GM19372 (cell line): ENCODE measurements at regions not wholly inside any gene's neighbourhood (a gene's known extent, or its start where the extent isn't known, plus 50 kb on each side); places are given as distances from the start of the nearest gene placed in this dataset.
"Not testable (repeated sequence)": the region's sequence is repeated elsewhere in the genome, so short reads cannot be mapped to it uniquely, and the experiment has no call there.

Experiments used
- ATAC-seq: cut with Tn5 transposase; IDR thresholded peaks from one replicate; pipeline ENCODE4 v1.9.1; 2021; ENCODE audit warnings: mild to moderate bottlenecking, low read depth, moderate library complexity; ENCODE audit not compliant: unreplicated experiment

DNA sequence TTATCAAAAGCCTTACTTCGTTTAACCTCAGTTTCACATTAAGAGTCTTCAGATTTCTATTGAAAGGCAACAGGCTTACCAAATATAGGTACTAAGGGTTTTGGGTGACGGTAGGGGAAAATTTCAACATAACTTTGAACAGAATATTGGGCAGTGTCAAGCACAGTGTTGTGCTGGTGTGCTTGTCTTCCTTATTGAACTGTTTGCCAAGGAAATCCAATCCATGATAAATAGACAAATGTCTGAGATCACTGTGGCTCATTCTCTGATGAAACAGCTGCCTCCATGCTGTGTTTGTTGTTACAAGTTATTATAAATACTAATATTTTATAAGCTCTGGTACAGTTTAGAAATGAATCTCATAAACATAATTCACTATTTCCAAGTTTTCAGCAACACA, 730.1 kb downstream of the NR2F1-AS1 start:
- ATAC-seq: no peak

DNA sequence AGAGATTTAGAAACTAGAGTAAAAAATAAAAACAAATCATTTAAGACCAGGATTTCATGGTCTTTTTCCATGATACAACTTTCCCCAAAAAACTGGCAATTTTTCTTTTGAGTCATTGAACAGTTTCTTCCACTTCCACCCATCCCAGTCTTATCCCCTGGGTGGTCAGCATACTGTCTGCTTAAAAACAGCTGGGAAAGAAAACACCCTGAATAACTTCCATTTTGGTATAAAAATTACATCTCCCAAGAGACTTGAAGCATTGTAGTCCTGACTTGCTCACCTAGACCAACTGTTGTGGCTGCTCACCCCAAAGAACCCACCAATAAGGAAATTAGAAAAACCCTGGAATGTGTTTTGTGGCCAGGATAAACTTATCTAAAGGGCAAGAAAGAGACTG, 731.3 kb downstream of the NR2F1-AS1 start:
- no peak for ATAC-seq

DNA sequence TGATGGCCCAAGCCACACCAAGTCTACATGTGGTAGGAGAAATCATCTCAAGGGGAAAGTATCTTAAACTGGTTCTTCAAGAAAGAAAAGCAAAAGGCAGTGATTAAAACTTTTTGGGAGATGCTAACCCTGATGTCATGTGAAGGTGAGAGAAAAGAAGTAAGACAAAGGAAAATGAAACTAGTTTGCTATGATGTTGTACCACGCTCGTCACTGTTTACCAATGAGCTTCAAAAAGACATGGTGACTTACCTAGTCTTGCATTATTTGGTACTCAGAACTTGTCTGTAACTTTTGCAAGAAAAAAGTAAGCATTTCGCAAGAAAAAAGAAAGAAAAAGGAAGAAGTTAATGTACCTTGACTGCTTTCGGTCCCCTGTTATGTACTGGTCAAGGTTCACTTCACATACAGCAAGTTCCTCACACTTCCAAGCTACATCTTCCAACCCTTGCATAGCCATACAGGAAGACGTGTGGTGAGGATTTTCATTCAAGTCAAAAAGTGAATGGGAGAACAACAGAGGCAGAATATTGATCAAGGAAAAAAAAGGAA, 739.3 kb downstream of the NR2F1-AS1 start:
- ATAC-seq: no peak

DNA sequence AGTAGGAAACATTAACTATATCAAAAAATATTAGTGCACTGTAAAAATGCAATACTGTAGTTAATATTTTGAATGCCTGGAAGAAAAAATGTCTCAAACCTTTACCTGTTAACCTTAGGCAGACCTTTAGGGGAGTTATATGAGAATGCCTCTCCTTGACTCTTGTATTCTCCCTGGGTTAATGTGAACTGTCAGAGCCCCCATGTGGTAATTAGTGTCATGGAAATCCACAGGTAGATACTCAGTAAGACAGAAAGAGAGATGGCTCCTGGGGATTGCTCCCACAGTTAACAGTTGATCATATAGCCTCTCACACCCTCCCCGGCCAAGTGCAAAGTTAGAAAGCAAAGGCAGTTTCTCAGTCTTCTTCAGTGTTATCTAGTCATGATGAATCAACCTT, 742.8 kb downstream of the NR2F1-AS1 start:
- no peak for ATAC-seq

DNA sequence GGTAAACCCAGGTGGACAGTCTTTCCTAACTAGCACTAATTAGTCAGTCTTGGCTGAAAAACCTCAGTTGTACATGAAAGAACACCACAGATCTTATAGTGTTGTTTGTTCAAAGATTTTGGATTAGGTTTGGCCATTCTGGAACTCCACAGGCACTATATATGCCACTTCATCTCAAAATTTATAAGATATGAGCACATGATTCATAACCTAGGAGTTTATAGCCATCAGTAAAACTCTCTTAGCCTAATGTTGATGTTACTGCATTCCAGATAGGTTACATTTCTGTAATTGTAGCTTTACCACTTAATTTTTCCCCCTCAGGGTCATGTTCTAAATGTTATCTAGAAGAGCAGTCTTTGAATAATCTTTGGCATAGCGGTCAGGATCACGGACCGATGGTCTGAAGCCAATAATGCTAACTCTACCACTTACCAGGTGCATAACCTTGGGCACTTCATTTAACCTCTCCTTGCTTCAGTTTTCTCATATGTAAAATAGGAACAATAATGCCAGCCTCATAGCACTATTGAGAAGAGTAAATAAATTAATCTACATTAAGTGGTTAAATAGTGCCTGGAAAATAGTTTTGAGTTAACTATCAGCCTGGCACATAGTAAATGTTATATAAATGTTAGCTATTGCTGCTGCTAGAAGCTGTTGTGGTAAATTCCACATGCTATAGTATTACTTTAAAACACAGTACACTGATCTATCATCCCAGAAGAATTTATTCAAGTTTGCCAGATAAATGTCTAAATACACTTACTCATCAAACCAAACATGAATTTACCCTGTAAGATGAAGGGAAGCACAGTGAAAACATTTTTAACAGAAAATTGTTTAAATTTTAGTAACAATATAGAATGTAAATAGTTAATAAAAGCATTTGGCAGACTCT, 743.9 kb downstream of the NR2F1-AS1 start:
- no peak for ATAC-seq

DNA sequence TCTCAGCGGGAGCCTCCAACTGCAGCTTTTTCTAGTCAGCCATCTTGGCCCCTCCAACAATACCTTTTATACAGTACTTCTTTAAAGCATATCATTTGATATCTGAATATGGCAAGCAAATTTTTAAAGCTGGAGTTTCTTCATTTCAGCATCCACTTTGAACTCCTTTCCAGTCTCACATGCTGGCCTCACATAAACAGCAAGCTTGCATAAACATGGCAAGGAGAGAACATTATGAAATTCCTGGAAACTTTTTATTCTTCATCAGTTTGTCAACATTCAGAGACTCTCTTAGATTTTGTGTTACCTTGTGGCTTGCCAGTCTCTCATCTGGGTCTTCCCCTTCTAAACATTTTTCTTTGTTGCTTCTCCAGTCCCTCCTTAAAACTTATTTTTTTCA, 745.3 kb downstream of the NR2F1-AS1 start:
- no peak for ATAC-seq

DNA sequence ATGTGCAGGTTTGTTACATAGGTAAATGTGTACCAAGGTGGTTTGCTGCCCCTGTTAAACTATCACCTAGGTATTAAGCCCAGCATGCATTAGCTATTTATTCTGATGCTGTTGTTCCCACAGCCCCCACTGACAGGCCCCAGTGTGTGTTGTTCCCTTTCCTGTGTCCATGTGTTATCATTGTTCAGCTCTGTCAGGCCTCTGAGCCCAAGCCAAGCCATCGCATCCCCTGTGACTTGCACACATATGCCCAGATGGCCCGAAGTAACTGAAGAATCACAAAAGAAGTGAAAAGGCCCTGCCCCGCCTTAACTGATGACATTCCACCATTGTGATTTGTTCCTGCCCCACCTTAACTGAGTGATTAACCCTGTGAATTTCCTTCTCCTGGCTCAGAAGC, 757.5 kb downstream of the NR2F1-AS1 start:
- ATAC-seq: not testable (repeated sequence)

DNA sequence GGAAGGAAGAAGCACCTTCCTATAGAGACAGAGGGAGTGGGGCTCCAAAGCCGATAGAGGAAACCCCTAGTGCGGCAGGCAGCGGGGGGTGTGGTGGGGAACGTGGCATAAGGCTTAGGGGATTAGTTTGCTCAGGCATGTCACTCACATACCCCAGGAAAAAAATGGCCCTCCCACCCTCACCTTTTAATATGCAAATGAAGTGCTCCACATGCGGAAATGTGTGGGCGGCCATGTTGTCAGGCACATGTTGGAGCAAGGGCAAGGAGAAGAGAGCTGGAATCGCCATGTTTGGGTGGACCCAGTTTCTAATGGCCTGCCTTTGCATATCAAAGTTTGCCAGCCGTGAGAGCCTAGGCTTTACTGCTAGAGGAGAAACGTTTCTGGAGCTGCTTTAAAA, 758.8 kb downstream of the NR2F1-AS1 start:
- no peak for ATAC-seq

DNA sequence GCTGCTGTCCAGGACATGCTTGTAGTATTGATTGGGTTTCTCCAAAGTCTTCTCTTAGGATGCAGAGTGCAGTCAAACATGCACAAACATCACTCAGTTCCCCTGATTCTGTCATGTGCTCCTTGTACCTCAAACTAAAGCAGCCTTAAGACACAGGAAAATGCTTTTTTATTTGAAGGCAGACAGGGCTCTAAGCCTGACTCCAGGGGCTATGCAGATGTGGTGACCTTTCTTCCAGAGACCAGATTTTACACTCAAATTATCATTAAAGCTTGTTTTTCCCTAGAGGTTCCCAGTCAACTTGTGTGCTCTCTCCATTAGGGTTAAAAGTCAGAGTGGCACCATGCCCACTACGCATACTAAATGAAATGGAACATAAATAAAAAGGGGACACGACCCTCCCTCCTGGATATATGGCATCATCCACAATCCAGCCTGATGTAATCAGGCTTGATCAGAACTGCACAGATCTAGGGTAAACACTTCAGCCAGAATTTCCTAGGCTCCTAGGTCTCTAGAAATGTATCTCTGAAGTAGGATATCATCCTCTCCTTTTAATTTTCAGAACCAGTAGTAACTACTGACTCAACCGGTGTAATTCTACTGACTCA, 771.1 kb downstream of the NR2F1-AS1 start:
- ATAC-seq: no peak

DNA sequence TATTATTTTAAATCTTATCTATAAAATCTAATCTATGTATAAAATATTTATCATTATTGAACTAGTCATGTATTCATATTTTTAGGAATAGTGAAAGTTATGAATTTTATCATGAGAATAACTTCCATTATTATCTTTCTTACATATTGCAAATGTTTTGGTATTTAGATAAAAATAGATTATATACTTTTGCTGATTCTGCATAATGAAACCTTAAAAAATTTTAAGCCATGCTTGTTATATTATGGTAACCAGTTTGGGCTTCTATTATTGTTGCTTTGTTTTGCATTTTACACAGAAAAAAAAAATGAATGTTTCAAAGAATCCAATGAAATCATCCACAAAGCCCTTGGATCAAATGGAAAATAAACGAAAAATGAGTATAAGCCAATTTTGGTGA, 772.5 kb downstream of the NR2F1-AS1 start:
- no peak for ATAC-seq

DNA sequence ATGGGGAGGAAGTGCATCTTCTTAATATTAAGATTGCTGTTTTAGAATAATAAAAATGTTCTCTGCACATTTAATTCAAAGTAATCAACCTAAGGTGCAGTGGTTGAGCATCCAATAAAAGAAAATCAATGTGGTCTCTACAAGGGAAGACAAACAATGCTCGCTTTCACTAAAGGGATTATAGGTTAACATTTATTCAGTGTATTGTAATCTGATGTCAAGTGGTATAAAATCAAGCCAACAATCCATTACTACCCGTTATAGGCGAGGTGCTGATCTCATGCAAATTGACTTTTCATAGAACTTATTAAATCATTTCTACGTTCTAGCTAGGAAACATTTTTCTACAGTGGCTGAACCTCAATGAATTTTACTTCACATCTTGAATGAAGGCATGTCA, 773.9 kb downstream of the NR2F1-AS1 start:
- no peak for ATAC-seq

DNA sequence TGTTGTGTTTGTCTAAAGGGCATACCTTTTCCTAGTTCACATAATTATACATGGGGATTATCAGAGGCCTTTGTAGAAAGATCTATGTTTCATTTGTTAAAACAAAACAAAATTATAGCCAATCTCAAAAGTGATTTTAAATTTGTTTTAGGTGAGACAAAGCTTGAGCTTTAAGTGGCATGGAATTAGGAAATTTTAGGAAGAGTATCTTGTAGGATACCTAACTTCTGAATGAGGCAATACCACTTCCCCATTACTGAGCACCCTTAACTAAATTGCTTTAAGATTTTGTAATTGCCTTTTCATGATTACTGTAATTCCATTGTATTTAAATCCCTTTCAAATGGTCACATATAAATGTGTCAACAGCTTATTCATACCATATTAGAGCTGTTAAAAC, 775.6 kb downstream of the NR2F1-AS1 start:
- no peak for ATAC-seq

DNA sequence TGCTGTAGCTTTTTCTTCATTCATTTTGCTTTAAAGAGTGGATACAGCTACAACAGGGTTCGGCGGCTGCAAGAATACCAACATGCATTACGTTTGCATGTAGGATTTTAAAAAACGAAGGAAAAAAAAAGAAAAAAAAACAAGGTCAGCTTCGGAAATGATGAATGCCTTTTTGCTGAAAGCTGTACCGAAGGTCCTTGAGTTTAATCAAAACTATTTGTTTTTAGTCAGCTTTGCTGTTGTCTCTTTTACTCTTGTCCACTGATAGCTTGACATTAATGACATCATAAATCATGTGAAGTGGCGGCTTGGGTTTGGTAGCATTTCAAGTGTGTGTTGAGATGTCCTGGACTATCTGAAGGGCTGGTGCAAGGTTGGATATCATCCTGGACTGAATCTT, 779.1 kb downstream of the NR2F1-AS1 start:
- no peak for ATAC-seq

DNA sequence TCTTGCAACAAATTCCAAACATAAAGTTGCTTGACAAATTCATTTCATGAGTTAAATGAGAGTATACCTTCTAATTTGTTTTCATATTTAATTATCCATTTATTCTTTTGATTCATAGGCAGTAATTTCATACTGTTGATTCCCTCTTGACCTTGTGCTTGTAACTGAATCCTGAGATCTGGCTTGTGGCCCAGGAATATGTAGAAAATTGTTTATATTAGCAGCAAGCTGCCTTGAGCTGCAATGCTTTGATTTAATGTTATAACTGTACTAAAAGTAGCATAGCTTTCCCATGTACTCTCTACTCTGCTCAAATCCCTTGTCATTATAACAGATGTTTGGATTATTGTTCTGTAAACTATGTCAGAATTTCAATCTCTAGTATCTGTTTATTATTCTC, 780.7 kb downstream of the NR2F1-AS1 start:
- no peak for ATAC-seq

DNA sequence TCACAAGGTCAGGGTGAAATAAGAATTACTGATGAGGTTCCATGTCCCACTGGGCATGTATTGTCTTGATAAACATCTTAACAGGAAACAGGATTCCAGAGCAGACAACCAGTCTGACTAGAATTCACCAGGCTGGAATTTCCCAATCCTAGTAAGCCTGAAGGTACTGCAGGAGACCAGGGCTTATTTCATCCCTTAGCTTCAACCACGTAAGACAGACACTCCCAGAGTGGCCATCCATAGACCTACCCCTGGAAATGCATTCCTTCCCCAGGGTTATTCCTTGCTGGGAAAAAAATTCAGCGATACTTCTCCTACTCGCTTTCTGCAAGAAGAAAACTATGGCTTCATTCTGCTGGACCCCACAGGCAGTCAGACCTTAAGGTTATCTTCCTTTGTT, 785.4 kb downstream of the NR2F1-AS1 start:
- ATAC-seq: no peak

DNA sequence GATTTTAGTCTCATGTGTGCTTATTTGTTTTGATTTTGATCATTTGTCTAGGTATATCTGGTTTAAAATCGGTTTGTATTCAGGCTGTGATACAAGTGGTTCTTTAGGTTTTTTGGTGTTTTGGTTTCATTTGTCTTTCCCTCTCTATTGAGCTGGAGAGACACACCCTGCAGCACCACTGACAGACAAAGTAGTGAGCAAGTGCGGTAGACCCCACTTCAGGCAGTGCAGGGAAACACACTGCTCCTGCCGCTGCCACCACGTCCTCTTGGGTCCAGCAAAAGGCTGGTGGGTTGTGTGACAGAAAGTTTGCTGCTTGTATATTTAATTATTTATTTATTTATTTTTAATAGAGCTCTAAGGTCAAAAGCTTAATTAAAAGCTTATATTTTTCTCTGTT, 801.0 kb downstream of the NR2F1-AS1 start:
- no peak for ATAC-seq

DNA sequence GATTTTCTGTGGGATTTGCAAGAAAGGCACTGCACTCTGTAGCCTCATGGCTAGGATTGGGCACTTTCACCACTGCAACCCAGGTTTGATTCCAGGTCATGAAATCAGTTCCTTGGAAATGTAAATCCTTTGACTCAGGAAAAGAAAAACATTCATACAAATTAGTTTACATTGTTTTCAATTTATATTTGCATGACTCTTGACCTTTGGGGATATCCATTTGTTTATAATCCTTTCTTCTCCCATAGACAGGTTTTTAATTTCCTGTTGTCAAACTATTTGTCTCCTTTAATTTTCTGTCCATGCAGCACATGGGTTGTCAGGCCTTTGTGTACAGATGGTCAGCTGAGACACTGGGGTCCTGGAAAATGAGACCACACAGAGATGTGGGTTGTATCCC, 801.5 kb downstream of the NR2F1-AS1 start:
- no peak for ATAC-seq

DNA sequence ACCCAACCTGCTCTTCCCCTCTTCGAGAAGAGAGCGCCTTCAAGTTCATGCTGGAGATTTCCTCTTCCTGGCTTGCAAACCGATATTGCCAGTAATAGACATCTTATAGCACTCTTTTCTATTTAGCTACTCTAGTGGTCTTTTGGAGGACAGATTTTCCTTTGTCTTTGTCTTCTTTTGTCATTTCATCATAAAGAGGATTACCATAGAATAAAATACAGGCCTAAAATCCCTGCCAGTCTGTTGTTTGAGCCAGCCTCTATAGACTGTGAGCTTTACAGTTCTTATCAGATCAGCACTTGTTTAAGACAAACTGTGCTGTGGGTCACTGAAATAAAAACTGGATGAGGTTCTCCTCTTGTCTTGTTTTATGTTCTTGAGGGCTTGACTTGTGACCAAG, 802.8 kb downstream of the NR2F1-AS1 start:
- ATAC-seq: no peak

DNA sequence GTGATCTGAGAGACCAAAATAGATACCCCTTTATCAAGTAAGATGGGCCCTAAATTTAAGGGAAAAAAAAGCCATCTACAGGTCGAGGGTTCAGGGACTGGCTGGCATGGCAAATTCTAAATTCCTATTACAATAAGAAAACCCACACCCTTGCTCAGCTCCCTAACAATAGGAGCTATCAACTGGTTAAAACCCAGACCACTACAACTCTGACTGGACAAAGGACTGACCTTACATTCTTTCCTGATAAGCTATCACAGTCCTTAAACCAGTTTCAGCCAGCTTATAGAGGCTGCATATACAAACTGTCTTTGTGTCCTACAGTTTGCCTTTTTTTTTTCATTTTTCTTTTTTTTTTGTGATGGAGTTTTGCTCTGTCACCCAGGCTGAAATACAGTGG, 803.6 kb downstream of the NR2F1-AS1 start:
- ATAC-seq: no peak

DNA sequence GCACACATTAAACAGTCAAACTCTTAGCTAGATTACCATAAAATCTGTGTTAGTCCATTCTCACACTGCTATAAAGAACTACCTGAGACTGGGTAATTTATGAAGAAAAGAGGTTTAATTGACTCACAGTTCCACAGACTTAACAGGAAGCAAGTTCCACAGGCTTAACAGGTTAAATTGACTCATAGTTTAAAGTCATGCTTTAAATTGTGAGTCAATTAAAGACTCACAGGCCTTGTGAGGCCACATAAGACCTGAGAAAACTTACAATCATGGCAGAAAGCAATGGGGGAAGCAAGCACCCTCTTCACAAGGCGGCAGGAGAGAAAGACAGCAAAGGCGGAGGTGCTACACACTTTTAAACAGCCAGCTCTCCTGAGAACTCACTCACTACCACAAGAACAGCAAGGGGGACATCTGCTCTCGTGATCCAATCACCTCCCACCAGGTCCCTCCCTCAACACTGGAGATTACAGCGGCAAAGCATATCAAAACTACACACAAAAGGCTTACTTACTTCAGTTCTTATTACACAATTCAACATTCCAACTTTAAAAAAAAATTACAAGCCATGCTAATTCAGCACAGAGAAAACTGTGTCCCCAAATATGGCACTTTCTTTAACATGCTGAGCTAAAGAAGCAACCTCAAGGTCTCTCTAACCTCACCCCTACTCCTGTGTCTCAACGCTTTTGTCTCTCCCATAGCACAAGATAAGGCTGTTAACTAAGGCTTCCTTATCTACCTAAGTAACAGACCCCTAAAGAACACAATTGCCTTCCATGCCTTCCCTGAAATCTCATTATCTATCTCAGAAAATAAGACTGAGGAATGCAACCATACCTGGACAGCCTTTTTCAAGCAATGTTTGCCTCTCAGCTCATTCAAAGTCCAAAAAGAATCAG, 805.1 kb downstream of the NR2F1-AS1 start:
- no peak for ATAC-seq

DNA sequence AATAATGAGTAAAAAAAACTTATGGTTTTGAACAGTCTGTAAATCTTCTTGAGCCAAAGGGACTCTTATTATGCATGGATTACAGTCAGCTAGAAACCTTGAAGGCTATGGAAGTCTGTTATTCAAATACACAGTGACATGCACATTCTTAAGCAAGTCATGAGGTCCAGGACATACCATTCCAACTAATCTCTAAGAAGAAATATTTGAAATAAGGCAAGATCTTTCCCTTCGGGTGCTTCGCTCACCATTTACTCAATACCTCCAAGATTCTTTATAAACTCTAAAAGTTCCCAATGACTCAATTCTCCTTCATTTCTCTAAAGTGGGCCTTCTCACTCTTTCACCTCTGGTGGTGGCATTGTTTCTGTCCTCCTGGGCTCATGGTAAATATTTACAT, 811.0 kb downstream of the NR2F1-AS1 start:
- no peak for ATAC-seq
